Lung (tissue), 11 donors: ENCODE measurements at regions not wholly inside any gene's neighbourhood (a gene's known extent, or its start where the extent isn't known, plus 50 kb on each side); places are given as distances from the start of the nearest gene placed in this dataset.
"Not testable (repeated sequence)": the region's sequence is repeated elsewhere in the genome, so short reads cannot be mapped to it uniquely, and the experiment has no call there.

ENCODE experiments used
- ATAC-seq: fragments of 200-7000 bp; cut with Tn5 transposase; one replicate; pipeline ENCODE4 v1.9.1; 2020; ENCODE audit warnings: moderate number of reproducible peaks; ENCODE audit not compliant: insufficient read depth, low FRiP score
- DNase-seq, 3 donors: peaks; one replicate each; pipeline ENCODE4 v3.0.0-alpha.2; 2013 to 2017
- H3K27ac ChIP-seq, 2 donors: one replicate each; pipeline ENCODE4 v1.5.1; 2013; ENCODE audit warnings: mild to moderate bottlenecking in 2 of 2, moderate library complexity in 2 of 2, control low read depth in 1 of 2, inconsistent platforms in 1 of 2, low read depth in 1 of 2, low read length in 1 of 2
- H3K27me3 ChIP-seq, 3 donors: one replicate each; pipeline ENCODE4 v1.5.1; 2013; ENCODE audit warnings: low read length in 2 of 3; ENCODE audit not compliant: control insufficient read depth in 3 of 3, insufficient read depth in 3 of 3
- H3K36me3 ChIP-seq, 4 donors: one replicate each; pipeline ENCODE4 v1.5.1; 2013; ENCODE audit warnings: low read length in 4 of 4, mild to moderate bottlenecking in 1 of 4, moderate library complexity in 1 of 4; ENCODE audit not compliant: control insufficient read depth in 4 of 4, insufficient read depth in 4 of 4
- H3K4me1 ChIP-seq, 5 donors: one replicate each; pipeline ENCODE4 v1.5.1; 2013; ENCODE audit warnings: low read length in 5 of 5, mild to moderate bottlenecking in 2 of 5, moderate library complexity in 1 of 5; ENCODE audit not compliant: control insufficient read depth in 5 of 5, insufficient read depth in 5 of 5
- H3K4me3 ChIP-seq: one replicate; pipeline ENCODE4 v1.5.1; 2013; ENCODE audit warnings: mild to moderate bottlenecking, control low read depth, moderate library complexity
- H3K9ac ChIP-seq, 2 donors: one replicate each; pipeline ENCODE4 v1.5.1; 2013; ENCODE audit warnings: low read length in 2 of 2, control low read depth in 1 of 2; ENCODE audit not compliant: insufficient read depth in 1 of 2
- H3K9me3 ChIP-seq, 4 donors: one replicate each; pipeline ENCODE4 v1.5.1; 2013; ENCODE audit warnings: low read length in 3 of 4, mild to moderate bottlenecking in 1 of 4, moderate library complexity in 1 of 4; ENCODE audit not compliant: control insufficient read depth in 4 of 4, insufficient read depth in 3 of 4
- WGBS, 2 donors: extraction: QIAGEN DNeasy Blood & Tissue Kit; methylation state at CpG; one replicate each; pipeline ENCODE4 v1.1.7; 2013; 5-methylcytosine and 5-hydroxymethylcytosine counted together
- TF ChIP-seq, protein P1 (sequence below): IDR thresholded peaks from 2 replicates; pipeline ENCODE4 v1.5.1; 2012; ENCODE audit warnings: mild to moderate bottlenecking; ENCODE audit errors: control extremely low read depth, extremely low read depth
- donor health status: control.
- donor health status: control.
- donor health status: Bipolar disorder and iron deficiency.
- donor health status: healthy.
- donor health status: DM: yes; HTN: yes; CAD: no.

DNA sequence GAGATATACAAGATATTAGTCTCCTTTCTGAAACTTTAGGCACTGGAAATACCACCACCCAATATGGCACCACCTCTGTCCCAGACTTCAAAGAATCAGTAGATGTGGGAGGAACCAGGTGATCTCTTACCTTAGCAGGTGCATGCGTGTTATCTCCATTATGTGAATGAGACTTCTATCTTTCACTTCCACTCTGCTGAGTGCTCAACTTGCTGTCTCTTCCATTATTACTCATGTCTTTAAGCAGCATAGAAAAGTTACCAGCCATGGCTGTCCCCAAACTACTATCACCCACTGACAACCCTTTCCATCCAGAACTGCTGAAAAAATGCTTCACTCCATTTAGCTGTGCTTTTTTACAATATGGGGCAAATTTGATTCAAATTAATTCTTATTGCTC, 101.5 kb upstream of the PRSS1 start:
- Histone ChIP-seq H3K9me3 (no peaks in the 10 kb centered on the region), H3K4me3 (no peak overlapping the region), H3K27ac (no peak overlapping the region), H3K27me3 (peaks cover 0 to 3% (median 0%) of the 10 kb centered on the region in 3 donors), H3K36me3 (no peaks in the 10 kb centered on the region), H3K4me1 (no peaks in the 10 kb centered on the region), H3K9ac (no peak overlapping the region)
- 94 to 100% methylated on average over 1 of the region's 1 CpG for WGBS, 2 donors
- no peak for ATAC-seq
- no peak for DNase-seq
- TF ChIP-seq, protein P1, sequence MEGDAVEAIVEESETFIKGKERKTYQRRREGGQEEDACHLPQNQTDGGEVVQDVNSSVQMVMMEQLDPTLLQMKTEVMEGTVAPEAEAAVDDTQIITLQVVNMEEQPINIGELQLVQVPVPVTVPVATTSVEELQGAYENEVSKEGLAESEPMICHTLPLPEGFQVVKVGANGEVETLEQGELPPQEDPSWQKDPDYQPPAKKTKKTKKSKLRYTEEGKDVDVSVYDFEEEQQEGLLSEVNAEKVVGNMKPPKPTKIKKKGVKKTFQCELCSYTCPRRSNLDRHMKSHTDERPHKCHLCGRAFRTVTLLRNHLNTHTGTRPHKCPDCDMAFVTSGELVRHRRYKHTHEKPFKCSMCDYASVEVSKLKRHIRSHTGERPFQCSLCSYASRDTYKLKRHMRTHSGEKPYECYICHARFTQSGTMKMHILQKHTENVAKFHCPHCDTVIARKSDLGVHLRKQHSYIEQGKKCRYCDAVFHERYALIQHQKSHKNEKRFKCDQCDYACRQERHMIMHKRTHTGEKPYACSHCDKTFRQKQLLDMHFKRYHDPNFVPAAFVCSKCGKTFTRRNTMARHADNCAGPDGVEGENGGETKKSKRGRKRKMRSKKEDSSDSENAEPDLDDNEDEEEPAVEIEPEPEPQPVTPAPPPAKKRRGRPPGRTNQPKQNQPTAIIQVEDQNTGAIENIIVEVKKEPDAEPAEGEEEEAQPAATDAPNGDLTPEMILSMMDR: no peak

DNA sequence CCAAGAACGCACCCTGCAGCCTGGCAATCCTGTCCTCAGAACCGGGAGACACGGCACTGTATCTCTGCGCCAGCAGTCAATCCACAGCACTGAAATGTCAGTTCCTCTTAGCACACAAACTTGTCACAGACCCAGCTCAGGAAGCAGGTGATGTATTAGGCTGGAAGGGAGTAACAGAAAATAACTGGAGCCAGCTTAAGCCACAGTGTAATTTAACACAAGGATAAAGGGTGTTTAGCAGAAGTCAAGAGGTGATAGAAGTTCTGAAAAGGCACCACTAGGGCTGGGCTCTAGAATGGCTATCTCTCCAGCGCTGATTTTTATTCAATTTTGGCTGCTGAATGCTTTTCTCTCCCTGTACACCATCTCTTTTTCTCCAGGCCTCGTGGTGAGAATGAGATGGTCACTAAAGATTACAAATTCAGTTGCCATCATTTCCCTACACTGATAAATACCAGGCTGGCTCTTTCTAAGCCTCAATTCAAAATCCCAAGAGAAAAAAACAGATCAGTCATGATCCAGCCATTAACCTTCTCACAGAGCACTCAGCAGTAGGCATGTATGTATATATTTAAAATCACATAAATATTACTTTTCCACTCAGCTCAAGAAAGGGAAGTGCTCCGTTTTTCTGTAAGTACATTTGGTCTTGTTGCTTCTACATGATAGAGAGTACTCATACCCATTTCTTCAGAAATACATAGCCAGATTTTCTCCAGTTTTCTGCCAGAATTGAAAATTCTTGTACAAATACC, 102.7 kb upstream of the PRSS1 start:
- ATAC-seq (no peak), DNase-seq (no peak)
- H3K27ac ChIP-seq: no peak overlapping the region
- H3K4me1 ChIP-seq: no peaks in the 10 kb centered on the region
- no peaks in the 10 kb centered on the region for H3K36me3 ChIP-seq
- no peaks in the 10 kb centered on the region for H3K9me3 ChIP-seq
- H3K27me3 ChIP-seq: peaks cover 0 to 3% (median 0%) of the 10 kb centered on the region in 3 donors
- no peak overlapping the region for H3K9ac ChIP-seq
- TF ChIP-seq, protein P1: no peak
- H3K4me3 ChIP-seq: no peak overlapping the region
- WGBS, 2 donors: 15 to 30% methylated on average over 7 of the region's 7 CpGs

DNA sequence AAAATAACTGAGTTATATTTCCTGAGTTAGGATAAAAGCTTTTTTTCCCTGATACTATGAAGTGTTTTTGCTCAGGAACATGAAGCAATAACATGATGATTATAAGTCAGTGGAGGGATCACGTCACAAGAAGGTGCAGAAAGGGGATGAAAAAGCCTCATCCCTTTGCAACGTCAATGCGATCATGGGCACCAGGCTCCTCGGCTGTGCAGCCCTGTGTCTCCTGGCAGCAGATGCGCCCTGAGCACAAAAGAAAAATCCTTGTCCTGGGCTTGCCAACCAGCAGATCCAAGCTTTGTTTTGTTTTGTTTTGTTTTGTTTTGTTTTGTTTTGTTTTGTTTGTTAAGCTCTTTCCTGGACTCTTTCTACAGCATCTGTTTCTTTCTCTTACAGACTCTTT, 103.5 kb upstream of the PRSS1 start:
- Histone ChIP-seq H3K4me1 (no peaks in the 10 kb centered on the region), H3K4me3 (no peak overlapping the region), H3K36me3 (no peaks in the 10 kb centered on the region), H3K9me3 (no peaks in the 10 kb centered on the region), H3K27ac (no peak overlapping the region), H3K9ac (no peak overlapping the region), H3K27me3 (peaks cover 0 to 3% (median 0%) of the 10 kb centered on the region in 3 donors)
- DNase-seq (no peak), ATAC-seq (no peak)
- WGBS, 2 donors: 25 to 42% methylated on average over 5 of the region's 5 CpGs
- TF ChIP-seq, protein P1: no peak

DNA sequence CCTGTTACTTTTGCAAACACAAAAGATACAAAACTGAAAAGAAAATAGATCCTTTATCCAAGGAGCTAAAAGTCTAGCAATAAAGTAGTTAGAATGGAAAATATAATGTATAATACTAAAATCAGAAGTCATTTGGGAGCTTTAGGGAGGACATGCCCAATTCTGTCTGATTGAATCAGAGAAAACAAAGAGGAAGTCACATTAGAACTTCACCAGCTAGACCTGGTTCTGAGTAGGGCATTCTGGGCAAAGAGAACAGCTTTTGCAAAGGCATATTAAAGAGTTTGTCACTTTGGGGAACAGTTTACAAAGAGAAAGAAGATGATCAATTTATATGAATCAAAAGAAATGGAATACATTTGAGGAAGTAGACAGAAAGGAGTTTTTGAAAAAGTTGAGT, 107.0 kb upstream of the PRSS1 start:
- Histone ChIP-seq H3K27me3 (peaks cover 0 to 8% (median 0%) of the 10 kb centered on the region in 3 donors), H3K9me3 (no peaks in the 10 kb centered on the region), H3K36me3 (no peaks in the 10 kb centered on the region), H3K4me1 (no peaks in the 10 kb centered on the region), H3K9ac (no peak overlapping the region), H3K4me3 (no peak overlapping the region), H3K27ac (no peak overlapping the region)
- DNase-seq (no peak), ATAC-seq (no peak)
- TF ChIP-seq, protein P1: no peak

DNA sequence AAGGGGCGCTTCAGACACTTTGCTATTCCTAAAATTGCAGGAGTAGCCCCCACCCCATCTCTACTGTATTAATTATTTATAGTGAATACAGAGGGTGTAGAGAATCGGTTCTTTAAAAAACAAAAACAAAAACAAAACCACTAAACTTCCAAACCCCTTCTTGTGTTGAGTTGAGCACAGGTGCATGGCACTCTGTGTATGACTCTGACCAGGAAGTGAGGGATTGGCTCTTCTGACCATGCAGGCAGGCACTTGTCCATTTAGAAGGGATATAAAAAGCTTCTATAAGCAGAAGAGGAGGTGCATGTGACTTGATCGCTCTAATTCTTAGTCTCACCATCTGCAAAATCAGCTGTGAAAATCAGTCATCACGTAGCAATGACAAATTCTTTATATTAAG, 108.0 kb upstream of the PRSS1 start:
- not testable (repeated sequence) for H3K4me3 ChIP-seq, H3K4me1 ChIP-seq, H3K27ac ChIP-seq, H3K27me3 ChIP-seq, H3K9me3 ChIP-seq, ATAC-seq, H3K9ac ChIP-seq, DNase-seq, H3K36me3 ChIP-seq
- 82 to 83% methylated on average over 4 of the region's 4 CpGs for WGBS, 2 donors
